GM23248 (cell line): ENCODE measurements at regions not wholly inside any gene's neighbourhood (a gene's known extent, or its start where the extent isn't known, plus 50 kb on each side); places are given as distances from the start of the nearest gene placed in this dataset.

Experiments used
- EZH2 ChIP-seq: fragments of 200-600 bp; sonication (generic); IDR thresholded peaks from 2 replicates; pipeline ENCODE4 v1.6.1; 2018; ENCODE audit warnings: antibody characterized with exemption, mild to moderate bottlenecking; ENCODE audit not compliant: insufficient read depth, poor library complexity, severe bottlenecking
- EZH2phosphoT487 ChIP-seq: fragments of 200-600 bp; sonication (generic); IDR thresholded peaks from 2 replicates; pipeline ENCODE4 v1.6.1; 2018; ENCODE audit warnings: antibody characterized with exemption, moderate library complexity, mild to moderate bottlenecking, low read depth; ENCODE audit not compliant: insufficient read depth

DNA sequence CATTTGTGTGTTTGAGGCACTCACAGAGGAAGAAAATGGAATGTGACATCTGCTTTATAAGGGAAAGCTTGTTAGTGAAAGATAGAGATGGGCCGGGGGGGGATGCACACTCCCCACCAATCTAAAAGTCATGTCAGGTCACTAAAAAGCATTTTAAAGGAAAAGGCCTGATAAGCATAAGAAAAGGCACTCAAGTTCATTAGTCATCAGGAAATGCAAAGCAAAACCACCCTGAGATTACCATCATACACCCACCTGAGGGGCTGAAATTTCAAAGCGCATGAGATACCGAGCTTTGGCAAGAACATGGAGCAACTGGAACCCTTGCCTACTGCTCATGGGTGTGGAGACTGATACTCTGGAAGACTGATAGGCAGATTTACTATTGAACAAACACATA, 77.9 kb upstream of the ANO1 start:
- TF ChIP-seq EZH2: no peak
- no peak for TF ChIP-seq EZH2phosphoT487
